OCI-LY3 (cell line): ENCODE measurements at regions not wholly inside any gene's neighbourhood (a gene's known extent, or its start where the extent isn't known, plus 50 kb on each side); places are given as distances from the start of the nearest gene placed in this dataset.

Experiments used
- CTCF ChIP-seq: fragments of 200-600, 300-600 bp; sonication (generic); IDR thresholded peaks from 2 replicates; pipeline ENCODE4 v1.5.1; 2014; ENCODE audit warnings: antibody characterized with exemption, low read length, low read depth
- EZH2phosphoT487 ChIP-seq: fragments of 200-600 bp; shearing (Covaris generic); IDR thresholded peaks from 2 replicates; pipeline ENCODE4 v1.6.1; 2018; ENCODE audit warnings: antibody characterized with exemption, mixed run types, low read depth

GRCh38 chr2:120910164-120910563 lies 174.5 kb downstream of the GLI2 start:
- no peak for TF ChIP-seq CTCF
- no peak for TF ChIP-seq EZH2phosphoT487
